DND-41 (cell line): ENCODE measurements at regions not wholly inside any gene's neighbourhood (a gene's known extent, or its start where the extent isn't known, plus 50 kb on each side); places are given as distances from the start of the nearest gene placed in this dataset.

Source experiments
- ATAC-seq: fragments of 200-7000 bp; cut with Tn5 transposase; 3 replicates; pipeline ENCODE4 v1.9.1; 2021; ENCODE audit warnings: low read depth; ENCODE audit not compliant: insufficient read depth
- DNase-seq: peaks from one replicate; pipeline ENCODE4 v3.0.0-alpha.2; 2020
- H2AFZ ChIP-seq: 2 replicates; pipeline ENCODE4 v1.6.0; 2012; ENCODE audit warnings: low read depth, low read length
- H3K27ac ChIP-seq: 2 replicates; pipeline ENCODE4 v1.5.1; 2012; ENCODE audit warnings: low read length, inconsistent platforms
- H3K27me3 ChIP-seq: fragments of 200-600 bp; sonication (generic); 2 replicates; pipeline ENCODE4 v1.6.0; 2012; ENCODE audit warnings: low read length, mild to moderate bottlenecking, inconsistent platforms; ENCODE audit not compliant: insufficient read depth, poor library complexity
- H3K36me3 ChIP-seq: 2 replicates; pipeline ENCODE4 v1.5.1; 2012; ENCODE audit warnings: low read length, inconsistent platforms; ENCODE audit not compliant: insufficient read depth
- H3K4me1 ChIP-seq: 2 replicates; pipeline ENCODE4 v1.5.1; 2012; ENCODE audit warnings: mild to moderate bottlenecking, low read length; ENCODE audit not compliant: insufficient read depth
- H3K4me2 ChIP-seq: 2 replicates; pipeline ENCODE4 v1.6.0; 2012; ENCODE audit warnings: mild to moderate bottlenecking, moderate library complexity, low read length, inconsistent platforms; ENCODE audit not compliant: insufficient read depth
- H3K4me3 ChIP-seq, 2 experiments: fragments of 200-600 bp in 1 of 2; shearing (Covaris generic) in 1 of 2; 2 replicates each; pipeline ENCODE4 v1.5.1; 2012 to 2016; ENCODE audit warnings: inconsistent platforms in 2 of 2, low read length in 2 of 2, mild to moderate bottlenecking in 2 of 2, low read depth in 1 of 2, moderate library complexity in 1 of 2
- H3K79me2 ChIP-seq: 2 replicates; pipeline ENCODE4 v1.6.0; 2012; ENCODE audit warnings: low read length, inconsistent platforms; ENCODE audit not compliant: insufficient read depth
- H3K9ac ChIP-seq: 2 replicates; pipeline ENCODE4 v1.6.0; 2012; ENCODE audit warnings: low read depth, mild to moderate bottlenecking, inconsistent platforms, low read length, moderate library complexity
- H3K9me3 ChIP-seq: 2 replicates; pipeline ENCODE4 v1.5.1; 2012; ENCODE audit warnings: low read length, moderate library complexity, mild to moderate bottlenecking, inconsistent platforms; ENCODE audit not compliant: insufficient read depth, severe bottlenecking
- H4K20me1 ChIP-seq: 2 replicates; pipeline ENCODE4 v1.6.0; 2012; ENCODE audit warnings: low read length; ENCODE audit not compliant: insufficient read depth
- CTCF ChIP-seq: IDR thresholded peaks from 2 replicates; pipeline ENCODE4 v1.5.1; 2012; ENCODE audit warnings: borderline replicate concordance, low read length, moderate library complexity, mild to moderate bottlenecking; ENCODE audit not compliant: poor library complexity, severe bottlenecking; ENCODE audit errors: extremely low read depth
- EZH2 ChIP-seq: IDR thresholded peaks from 3 replicates; pipeline ENCODE4 v1.6.1; 2012; ENCODE audit warnings: borderline replicate concordance, low read depth, mild to moderate bottlenecking, moderate library complexity, low read length, inconsistent platforms; ENCODE audit not compliant: severe bottlenecking

- no peak overlapping the region for H3K9ac ChIP-seq
Observed at GRCh38 chr9:86836266-86836665, 111.0 kb downstream of the GAS1 start.

GRCh38 chr9:86830356-86830755 lies 117.0 kb downstream of the GAS1 start:
- Histone ChIP-seq H3K4me3 (no peak overlapping the region), H3K9me3 (no peaks in the 10 kb centered on the region), H3K36me3 (no peaks in the 10 kb centered on the region), H3K4me2 (no peak overlapping the region), H3K9ac (no peak overlapping the region), H3K27me3 (no peaks in the 10 kb centered on the region), H3K4me1 (no peaks in the 10 kb centered on the region), H4K20me1 (no peaks in the 10 kb centered on the region), H3K27ac (no peak overlapping the region), H3K79me2 (no peaks in the 10 kb centered on the region), H2AFZ (no peak overlapping the region)
- TF ChIP-seq EZH2 (no peak), CTCF (no peak)
- ATAC-seq, result no peak
- no peak for DNase-seq

More at GRCh38 chr9:86836266-86836665, 111.0 kb downstream of the GAS1 start:
- Histone ChIP-seq H3K27me3 (no peaks in the 10 kb centered on the region), H3K36me3 (no peaks in the 10 kb centered on the region), H3K4me1 (no peaks in the 10 kb centered on the region), H3K27ac (no peak overlapping the region), H4K20me1 (no peaks in the 10 kb centered on the region), H3K9me3 (no peaks in the 10 kb centered on the region), H3K79me2 (no peaks in the 10 kb centered on the region), H2AFZ (no peak overlapping the region), H3K4me3 (no peak overlapping the region), H3K4me2 (no peak overlapping the region)
- TF ChIP-seq EZH2, result no peak
- no peak for TF ChIP-seq CTCF
- DNase-seq, result no peak
- ATAC-seq, result no peak

GRCh38 chr9:86829496-86830046 lies 117.7 kb downstream of the GAS1 start:
- Histone ChIP-seq H3K9me3 (no peaks in the 10 kb centered on the region), H3K36me3 (no peaks in the 10 kb centered on the region), H4K20me1 (no peaks in the 10 kb centered on the region), H3K79me2 (no peaks in the 10 kb centered on the region), H3K9ac (no peak overlapping the region), H2AFZ (no peak overlapping the region), H3K27ac (no peak overlapping the region), H3K27me3 (no peaks in the 10 kb centered on the region), H3K4me2 (no peak overlapping the region), H3K4me3 (no peak overlapping the region), H3K4me1 (no peaks in the 10 kb centered on the region)
- no peak for DNase-seq
- TF ChIP-seq EZH2, result no peak
- no peak for TF ChIP-seq CTCF
- ATAC-seq, result no peak

GRCh38 chr9:86828631-86829030 lies 118.7 kb downstream of the GAS1 start:
- Histone ChIP-seq H3K27ac (no peak overlapping the region), H3K4me1 (no peaks in the 10 kb centered on the region), H3K36me3 (no peaks in the 10 kb centered on the region), H3K4me2 (no peak overlapping the region), H4K20me1 (no peaks in the 10 kb centered on the region), H3K9me3 (no peaks in the 10 kb centered on the region), H2AFZ (no peak overlapping the region), H3K79me2 (no peaks in the 10 kb centered on the region), H3K4me3 (no peak overlapping the region), H3K9ac (no peak overlapping the region), H3K27me3 (no peaks in the 10 kb centered on the region)
- ATAC-seq, result no peak
- TF ChIP-seq EZH2, result no peak
- TF ChIP-seq CTCF, result no peak
- DNase-seq, result no peak
